GDM1 (cell line): ENCODE measurements at regions not wholly inside any gene's neighbourhood (a gene's known extent, or its start where the extent isn't known, plus 50 kb on each side); places are given as distances from the start of the nearest gene placed in this dataset.
"Not testable (repeated sequence)": the region's sequence is repeated elsewhere in the genome, so short reads cannot be mapped to it uniquely, and the experiment has no call there.

Experiments used
- DNase-seq: peaks from one replicate; lab custom pipeline; 2025; lab: John Stamatoyannopoulos, UW

DNA sequence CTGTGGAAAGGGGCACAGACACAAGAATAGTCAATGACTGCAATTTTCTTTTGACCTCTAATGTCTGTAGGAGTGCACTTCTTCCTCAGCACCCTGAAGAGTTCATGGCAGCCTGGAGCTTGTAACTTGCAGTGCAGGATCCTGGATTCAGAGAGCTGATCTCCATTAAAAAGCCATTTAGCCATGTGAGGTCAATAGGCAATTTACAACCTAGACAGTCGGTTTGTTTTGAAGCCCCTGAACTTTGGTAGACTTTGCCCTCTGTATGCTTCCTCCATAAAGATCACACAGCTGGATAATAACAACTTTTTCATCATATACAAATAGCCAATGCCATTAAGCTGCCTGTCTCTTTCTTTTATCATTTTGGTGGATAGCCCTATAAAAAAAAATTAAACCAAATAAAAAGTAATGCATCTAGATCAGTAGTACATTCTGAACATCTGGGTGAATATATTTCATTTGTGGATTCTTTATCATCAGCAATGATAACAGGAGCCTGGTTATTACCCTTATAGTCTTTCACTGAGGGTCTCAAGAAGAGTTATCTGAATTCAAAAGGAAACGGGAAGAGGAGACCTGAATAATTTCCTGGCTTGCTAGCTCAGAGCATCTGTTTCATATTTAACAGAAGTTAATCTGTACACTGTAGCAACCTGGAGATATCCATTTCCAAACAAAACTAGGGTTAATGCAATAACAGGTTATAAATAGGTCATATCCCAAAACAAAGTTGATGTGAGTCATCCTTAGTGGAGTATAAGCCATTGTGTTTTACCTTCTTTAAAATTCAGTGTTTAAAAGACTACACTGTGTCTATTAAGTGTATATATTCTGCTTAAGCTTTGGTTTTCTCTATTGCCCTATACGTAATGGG is 193.8 kb upstream of the ACTBL2 start:
- no peak for DNase-seq

GRCh38 chr5:57675236-57675635 is 192.6 kb upstream of the ACTBL2 start:
- DNase-seq = no peak

DNA sequence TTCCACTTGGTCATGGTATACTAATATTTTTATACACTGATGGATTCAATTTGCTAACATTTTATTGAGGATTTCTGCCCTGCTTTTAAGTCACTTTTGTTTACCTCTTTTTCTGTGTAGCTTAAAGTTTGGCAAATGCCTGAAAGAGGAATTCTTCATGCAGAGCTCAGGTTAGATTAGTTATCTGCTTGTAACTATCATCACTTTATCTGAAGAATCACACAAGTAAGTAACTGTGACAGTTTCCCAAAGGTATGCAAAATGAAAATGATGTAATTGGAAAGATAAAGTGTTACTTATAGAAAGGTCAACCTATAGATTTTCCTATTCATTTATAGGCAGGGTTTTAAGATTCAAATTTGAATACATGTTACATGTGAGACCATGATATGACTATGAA is 188.8 kb upstream of the ACTBL2 start:
- DNase-seq = no peak

DNA sequence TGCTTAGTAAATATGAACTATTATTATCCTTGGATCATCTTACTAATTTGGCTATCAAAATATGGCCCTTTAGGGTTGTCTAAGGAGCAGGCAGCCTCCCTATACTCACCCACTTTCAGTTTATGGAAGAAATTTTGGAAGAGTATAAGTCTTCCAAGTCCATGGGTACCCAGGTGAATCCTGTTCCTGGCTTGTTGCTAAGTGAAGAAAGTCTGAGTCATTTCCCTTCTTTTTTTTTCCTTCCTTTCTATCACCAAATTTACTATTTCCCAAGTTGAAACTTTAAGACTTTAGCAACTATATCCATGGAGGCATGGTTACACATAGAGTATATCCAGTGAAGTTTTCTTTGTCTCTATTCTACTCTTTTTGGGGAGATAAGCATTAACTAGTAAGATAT is 184.0 kb upstream of the ACTBL2 start:
- DNase-seq = no peak

DNA sequence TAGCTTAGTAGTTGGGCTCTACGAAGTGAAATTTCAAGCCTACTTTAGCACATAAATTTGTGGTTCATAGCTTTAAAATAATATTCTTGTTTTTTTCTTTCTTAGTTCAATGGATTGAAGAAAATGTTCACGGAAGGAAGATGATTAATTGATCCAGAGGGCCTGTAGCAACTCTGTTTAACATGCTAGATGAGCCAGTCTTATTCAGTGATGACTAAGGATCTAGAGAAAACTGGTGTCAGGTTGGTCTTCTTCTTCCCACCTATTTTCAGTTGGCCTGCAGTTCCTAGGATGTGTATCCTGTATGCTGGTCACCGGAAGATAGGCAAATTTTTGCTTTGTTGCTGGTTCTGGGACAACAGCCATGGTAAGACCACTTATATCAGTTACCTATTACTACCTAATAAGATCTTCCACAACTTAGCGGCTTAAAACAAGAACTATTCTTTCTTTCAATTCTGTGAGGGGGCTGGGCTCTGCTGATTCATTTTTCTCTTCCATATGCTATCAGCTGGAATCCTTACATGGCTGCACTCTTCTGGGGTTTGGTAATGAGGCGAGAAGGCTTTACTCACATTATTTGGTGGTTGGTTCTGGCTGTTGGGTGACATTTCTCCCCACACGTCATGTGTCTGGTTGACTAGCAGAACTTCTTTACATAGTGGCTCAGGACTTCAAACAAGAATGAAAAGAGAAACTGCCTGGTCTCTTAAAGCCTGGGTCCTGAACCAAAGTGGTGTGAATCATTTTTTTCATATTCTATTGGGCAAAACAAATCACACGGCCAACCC is 182.7 kb upstream of the ACTBL2 start:
- no peak for DNase-seq

GRCh38 chr5:57664700-57665099 is 182.1 kb upstream of the ACTBL2 start:
- DNase-seq = no peak

- no peak for DNase-seq
These were observed 180.9 kb upstream of the ACTBL2 start for GRCh38 chr5:57663466-57663865.

- DNase-seq = no peak
These were observed 180.4 kb upstream of the ACTBL2 start for GRCh38 chr5:57662991-57663390.

DNA sequence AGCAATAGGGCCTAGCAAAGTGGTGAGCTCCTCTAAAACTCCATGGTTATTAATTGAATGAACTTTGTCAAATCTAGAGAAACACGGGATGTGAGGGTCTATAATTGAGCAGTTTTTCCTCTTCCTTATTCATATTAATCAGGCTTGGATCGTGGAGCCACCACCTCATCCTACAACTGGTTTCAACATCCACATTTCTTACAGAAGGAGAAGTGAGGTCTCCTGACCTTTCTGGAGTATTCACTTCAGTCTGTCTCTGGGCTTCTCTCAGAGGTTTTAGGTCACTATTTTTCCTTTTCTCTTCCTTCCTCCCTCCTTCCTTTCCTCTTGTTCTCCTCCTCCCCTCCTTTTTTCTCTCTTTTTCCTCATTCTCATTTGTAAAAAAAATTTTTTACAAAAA is 177.3 kb upstream of the ACTBL2 start:
- no peak for DNase-seq

- no peak for DNase-seq
These were observed 175.4 kb upstream of the ACTBL2 start for GRCh38 chr5:57658018-57658417.

DNA sequence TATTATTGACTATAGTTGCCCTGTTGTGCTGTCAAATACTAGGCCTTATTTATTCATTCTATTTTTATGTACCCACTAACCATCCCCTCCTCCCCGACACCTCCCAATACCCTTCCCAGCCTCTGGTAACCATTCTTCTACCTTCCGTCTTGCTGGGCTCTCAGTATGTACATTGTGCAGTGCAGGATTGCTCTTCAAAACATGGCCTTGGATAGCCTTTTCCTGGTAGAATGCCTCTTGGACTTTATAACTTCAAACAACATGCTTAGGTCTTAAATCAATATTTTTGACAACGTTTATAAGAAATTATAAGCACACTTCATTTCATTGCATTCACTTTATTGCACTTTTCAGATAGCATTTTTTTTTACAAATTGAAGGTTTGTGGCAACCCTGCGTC is 172.6 kb upstream of the ACTBL2 start:
- DNase-seq = no peak

DNA sequence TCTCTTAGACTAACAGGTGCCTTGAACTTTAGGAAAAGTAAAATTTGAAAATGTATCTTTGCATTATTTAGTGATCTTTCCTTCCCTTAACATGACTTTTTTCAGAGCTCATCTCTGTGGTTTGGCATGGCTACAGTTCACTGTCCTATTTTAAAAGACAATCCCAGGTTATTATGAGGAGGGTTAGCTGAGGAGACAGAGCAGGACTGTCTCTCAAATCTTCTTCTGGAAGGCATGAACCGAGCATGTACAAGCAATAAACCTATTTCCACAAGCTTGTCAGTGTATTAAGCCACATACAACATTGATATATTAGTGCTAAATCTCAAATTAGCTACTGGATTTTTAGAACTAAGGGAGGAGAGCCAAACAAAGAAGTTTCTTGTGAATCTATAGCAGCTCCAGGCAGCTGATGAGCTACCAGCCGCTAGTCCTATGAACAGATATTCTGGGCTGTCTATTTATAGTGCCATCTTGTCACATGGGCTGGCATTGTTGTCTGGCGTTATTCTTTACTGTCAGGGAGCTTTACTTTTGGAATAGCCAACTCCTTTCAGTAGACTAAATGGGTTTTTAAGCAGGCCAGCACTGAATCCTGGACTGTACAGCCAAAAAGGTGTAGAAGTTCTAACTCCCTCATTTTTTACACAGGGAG is 171.2 kb upstream of the ACTBL2 start:
- no peak for DNase-seq

GRCh38 chr5:57651127-57651526 is 168.5 kb upstream of the ACTBL2 start:
- no peak for DNase-seq

- DNase-seq = peak; percentile 13
These were observed 167.9 kb upstream of the ACTBL2 start for GRCh38 chr5:57650360-57651069.

DNA sequence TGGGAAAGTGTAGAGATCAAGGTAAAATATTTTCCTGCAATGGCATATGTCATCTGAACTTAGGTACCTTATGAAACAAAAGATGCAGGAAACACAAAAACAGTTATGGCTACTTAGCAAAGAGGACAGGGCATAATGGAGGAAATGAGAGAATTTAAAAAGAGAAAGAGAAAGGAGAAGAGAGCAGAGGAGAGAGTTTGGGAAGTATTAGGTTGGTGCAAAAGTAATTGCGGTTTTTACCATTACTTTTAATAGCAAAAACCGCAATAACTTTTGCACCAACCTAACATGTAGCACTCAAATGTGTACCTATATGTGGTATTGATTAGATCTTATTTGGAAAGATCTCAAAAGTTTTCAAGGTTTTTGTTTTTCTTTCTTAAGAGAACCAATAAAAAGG is 160.1 kb upstream of the ACTBL2 start:
- no peak for DNase-seq

DNA sequence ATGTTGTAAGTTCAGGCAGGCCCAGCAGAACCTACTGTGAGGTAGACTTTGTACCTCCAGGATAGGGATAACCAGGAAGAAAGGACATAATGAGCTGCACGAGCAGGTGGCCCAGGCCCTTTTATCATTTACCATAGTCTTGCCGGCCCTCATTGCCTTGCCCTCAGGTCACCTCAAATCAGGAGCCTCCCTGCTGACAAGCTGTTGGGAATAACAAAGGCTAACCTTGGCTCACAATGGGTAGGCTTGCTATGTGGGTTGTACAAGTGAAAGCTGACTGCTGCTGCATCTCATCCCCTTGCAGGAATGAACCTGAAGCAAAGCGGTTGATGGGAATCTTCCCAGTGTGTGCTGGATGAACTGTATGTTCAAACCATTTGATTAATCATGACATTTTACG is 159.5 kb upstream of the ACTBL2 start:
- no peak for DNase-seq

- DNase-seq = no peak
These were observed 152.7 kb upstream of the ACTBL2 start for GRCh38 chr5:57635146-57635777.

DNA sequence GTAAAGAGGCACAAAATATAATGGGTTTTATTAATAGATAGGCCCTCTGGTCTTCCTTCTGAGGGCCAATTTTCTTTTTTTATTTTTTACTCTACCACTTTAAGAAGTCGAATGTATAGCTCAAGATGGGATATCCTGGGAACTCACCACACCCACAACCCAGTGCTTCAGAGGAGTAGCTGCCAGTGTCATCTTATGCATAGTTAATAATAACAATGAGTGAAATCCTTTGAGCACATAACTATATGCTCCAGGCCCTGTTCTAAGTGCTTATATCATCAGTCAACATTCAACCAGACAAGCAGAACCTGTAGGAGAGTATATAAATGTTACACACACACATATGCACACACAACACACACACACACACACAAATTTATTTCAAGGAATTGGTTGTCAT is 150.3 kb upstream of the ACTBL2 start:
- no peak for DNase-seq

GRCh38 chr5:57631139-57631538 is 148.5 kb upstream of the ACTBL2 start:
- not testable (repeated sequence) for DNase-seq

GRCh38 chr5:57627661-57628060 is 145.1 kb upstream of the ACTBL2 start:
- no peak for DNase-seq

DNA sequence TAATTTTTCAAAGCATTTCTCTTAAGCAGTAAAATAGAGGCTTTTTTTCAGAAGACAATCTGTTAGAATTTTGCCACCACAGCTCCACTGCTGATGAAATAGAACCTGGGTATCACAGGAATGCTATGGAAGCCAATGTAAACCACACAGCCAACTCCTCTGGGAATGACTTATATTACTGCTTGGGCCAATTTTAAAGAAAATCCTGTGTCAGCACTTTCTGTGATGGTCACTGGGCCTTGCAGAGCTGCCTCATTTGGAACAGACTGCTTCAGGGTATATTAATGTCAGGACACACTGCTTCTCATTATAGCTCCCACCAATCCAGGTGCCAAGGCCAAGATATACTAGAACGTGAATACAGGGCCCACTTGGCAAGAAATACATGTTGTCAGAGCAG is 144.1 kb upstream of the ACTBL2 start:
- no peak for DNase-seq

- DNase-seq = no peak
These were observed 139.0 kb upstream of the ACTBL2 start for GRCh38 chr5:57621624-57622023.
